Ovary (tissue), 7 donors: ENCODE measurements at regions not wholly inside any gene's neighbourhood (a gene's known extent, or its start where the extent isn't known, plus 50 kb on each side); places are given as distances from the start of the nearest gene placed in this dataset.

Experiments used
- DNase-seq, 5 donors: peaks; one replicate each; pipeline ENCODE4 v3.0.0-alpha.2; 2019 to 2020
- H3K27ac ChIP-seq, 2 donors: fragments of 200-600 bp; one replicate each; pipeline versions ENCODE4 v1.5.1 to v1.8.0; 2019 to 2022
- H3K27me3 ChIP-seq: fragments of 200-600 bp; one replicate; pipeline ENCODE4 v1.8.0; 2022
- H3K36me3 ChIP-seq: fragments of 200-600 bp; sonication (generic); one replicate; pipeline ENCODE4 v1.5.1; 2019
- H3K4me1 ChIP-seq: one replicate; pipeline ENCODE4 v1.8.1; 2013; ENCODE audit warnings: mild to moderate bottlenecking, moderate library complexity; ENCODE audit not compliant: insufficient read depth
- H3K4me3 ChIP-seq: fragments of 200-600 bp; sonication (generic); one replicate; pipeline ENCODE4 v1.5.1; 2017
- H3K9me3 ChIP-seq, 2 donors: fragments of 200-600 bp in 1 of 2; sonication (generic) in 1 of 2; one replicate each; pipeline versions ENCODE4 v1.5.1 to v1.8.1; 2013 to 2019; ENCODE audit warnings: mild to moderate bottlenecking in 1 of 2, moderate library complexity in 1 of 2
- CTCF ChIP-seq, 3 donors: fragments of 450-650 bp in 2 of 3; fragments of 200-600 bp in 1 of 3; IDR thresholded peaks; one replicate each; pipeline versions ENCODE4 v1.5.1 to v1.8.0; 2016 to 2022; ENCODE audit warnings: antibody characterized with exemption in 3 of 3, mild to moderate bottlenecking in 1 of 3
- EP300 ChIP-seq: sonication (generic); formaldehyde crosslinking; IDR thresholded peaks from one replicate; pipeline ENCODE4 v1.6.1; 2017; ENCODE audit warnings: antibody characterized with exemption
- POLR2A ChIP-seq: fragments of 450-650 bp; IDR thresholded peaks from one replicate; pipeline ENCODE4 v1.6.1; 2017; ENCODE audit warnings: antibody characterized with exemption, mild to moderate bottlenecking, moderate library complexity
- WGBS, 3 donors: extraction: QIAGEN DNeasy Blood & Tissue Kit in 1 of 3; methylation state at CpG; one replicate each; pipeline versions ENCODE4 v1.1.5 to v1.1.7; 2013 to 2017; 5-methylcytosine and 5-hydroxymethylcytosine counted together
- intact Hi-C, 4 donors: fragments of 100-400 bp; cut with DNase I; formaldehyde crosslinking; loops; one replicate each; pipeline versions ENCODE4 v1.11.0 to v1.15.1; 2022 to 2023
- donor health status: DM: no; HTN: no; CAD: no; lungs with moderate emphysema.
- donor health status: DM: no; HTN: no; CAD: no.
- donor health status: Bipolar disorder and iron deficiency.
- donor health status: DM: no; HTN: no; CAD: no.
- donor health status: DM: yes; HTN: yes; CAD: no.

DNA sequence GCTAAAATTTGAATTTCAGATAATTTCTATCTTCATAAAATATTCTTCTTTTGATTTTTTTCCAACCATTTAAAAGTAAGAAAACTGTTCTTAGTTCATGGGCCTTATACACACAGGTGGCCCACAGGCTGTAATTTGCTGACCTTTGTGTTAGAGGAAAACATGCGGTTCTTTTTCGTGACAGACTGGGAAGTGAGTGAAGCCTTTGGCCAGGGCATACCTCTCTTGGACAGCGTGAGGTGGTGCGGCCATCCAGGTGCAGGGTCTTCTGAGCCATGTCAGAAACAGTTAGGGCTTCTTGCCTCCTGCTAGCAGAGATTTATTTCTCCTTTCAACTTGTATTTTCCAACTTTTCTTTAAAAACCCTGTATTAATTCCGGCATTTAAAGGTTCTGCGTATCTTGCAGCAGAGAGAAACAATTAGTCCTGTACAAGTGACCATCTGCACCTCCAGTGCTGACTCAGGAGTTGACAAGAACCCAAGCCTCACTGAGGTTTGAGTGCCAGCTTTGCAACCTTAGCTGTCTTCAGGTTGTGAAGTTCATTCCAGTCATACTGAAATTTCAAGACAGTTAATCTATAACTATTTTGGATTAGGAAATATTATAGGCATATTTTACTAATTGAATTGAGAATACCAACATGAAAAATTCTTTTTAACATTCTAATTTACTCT lies 177.8 kb downstream of the LY86 start:
- Histone ChIP-seq H3K9me3 (no peaks in the 10 kb centered on the region), H3K4me3 (no peak overlapping the region), H3K27ac (no peak overlapping the region), H3K36me3 (no peaks in the 10 kb centered on the region), H3K4me1 (peaks cover 1% of the 10 kb centered on the region), H3K27me3 (no peaks in the 10 kb centered on the region)
- WGBS, 3 donors: 83 to 91% (median 85%) methylated on average over 6 of the region's 6 CpGs
- intact Hi-C loops: loop anchor here in 1 of 4 donors (10.0 kb wide), 1 partner anchor 338 kb away; the partner anchor contains the start of gene RREB1
- TF ChIP-seq POLR2A (no peak), CTCF (IDR thresholded peaks at IDR 0.05) (no peak), EP300 (no peak)
- no peak for DNase-seq

GRCh38 chr6:6769466-6769865 lies 180.9 kb downstream of the LY86 start:
- no peaks in the 10 kb centered on the region for H3K9me3 ChIP-seq
- WGBS, 3 donors: 93 to 97% (median 93%) methylated on average over 1 of the region's 1 CpG
- no peaks in the 10 kb centered on the region for H3K36me3 ChIP-seq
- H3K27ac ChIP-seq: no peak overlapping the region
- DNase-seq: no peak
- H3K4me3 ChIP-seq: no peak overlapping the region
- H3K27me3 ChIP-seq: no peaks in the 10 kb centered on the region
- intact Hi-C loops: loop anchor here in 1 of 4 donors (10.0 kb wide), 1 partner anchor 335 kb away; the partner anchor contains the start of gene RREB1
- TF ChIP-seq POLR2A (no peak), CTCF (IDR thresholded peaks at IDR 0.05) (no peak), EP300 (no peak)
- peaks cover 1% of the 10 kb centered on the region for H3K4me1 ChIP-seq

GRCh38 chr6:6771224-6771945 lies 182.9 kb downstream of the LY86 start:
- TF ChIP-seq CTCF (IDR thresholded peaks at IDR 0.05) (no peak), POLR2A (no peak), EP300 (no peak)
- Histone ChIP-seq H3K27ac (no peak overlapping the region), H3K4me3 (no peak overlapping the region), H3K27me3 (no peaks in the 10 kb centered on the region), H3K9me3 (no peaks in the 10 kb centered on the region), H3K4me1 (peaks cover 1% of the 10 kb centered on the region), H3K36me3 (no peaks in the 10 kb centered on the region)
- 79 to 88% (median 84%) methylated on average over 1 of the region's 1 CpG for WGBS, 3 donors
- DNase-seq: no peak
- intact Hi-C loops: no loop called here

- H3K4me1 ChIP-seq: peaks cover 1% of the 10 kb centered on the region
- DNase-seq: no peak
- H3K9me3 ChIP-seq: no peaks in the 10 kb centered on the region
- H3K27ac ChIP-seq: no peak overlapping the region
- 95 to 98% (median 96%) methylated on average over 5 of the region's 5 CpGs for WGBS, 3 donors
- TF ChIP-seq POLR2A (no peak), CTCF (IDR thresholded peaks at IDR 0.05) (no peak), EP300 (no peak)
- no peaks in the 10 kb centered on the region for H3K36me3 ChIP-seq
- H3K4me3 ChIP-seq: no peak overlapping the region
- intact Hi-C loops: no loop called here
- no peaks in the 10 kb centered on the region for H3K27me3 ChIP-seq
Measured at GRCh38 chr6:6771964-6772363, 183.4 kb downstream of the LY86 start.
